NCI-H82 treated with DMSO at 0.1 percent for 48 hours (cell line): ENCODE measurements at regions not wholly inside any gene's neighbourhood (a gene's known extent, or its start where the extent isn't known, plus 50 kb on each side); places are given as distances from the start of the nearest gene placed in this dataset.

Experiments
- DNase-seq: peaks from one replicate; lab custom pipeline; 2025; ENCODE audit not compliant: unreplicated experiment; lab: John Stamatoyannopoulos, UW

GRCh38 chr10:94183666-94184264, 179.0 kb downstream of the NOC3L start:
- no peak for DNase-seq

- DNase-seq, result peak; percentile 60
These were observed 176.0 kb downstream of the NOC3L start for GRCh38 chr10:94186722-94187121.

GRCh38 chr10:94192333-94192732, 170.4 kb downstream of the NOC3L start:
- no peak for DNase-seq

- DNase-seq, result no peak
These were observed 169.8 kb downstream of the NOC3L start for GRCh38 chr10:94192974-94193373.

- no peak for DNase-seq
These were observed 169.2 kb downstream of the NOC3L start for GRCh38 chr10:94193466-94193924.

- DNase-seq, result no peak
These were observed 168.5 kb downstream of the NOC3L start for GRCh38 chr10:94194256-94194655.

- DNase-seq, result no peak
These were observed 165.5 kb downstream of the NOC3L start for GRCh38 chr10:94197241-94197640.

GRCh38 chr10:94198324-94198723, 164.4 kb downstream of the NOC3L start:
- DNase-seq, result no peak

- no peak for DNase-seq
These were observed 163.2 kb downstream of the NOC3L start for GRCh38 chr10:94199565-94199964.

- no peak for DNase-seq
These were observed 162.4 kb downstream of the NOC3L start for GRCh38 chr10:94200146-94200837.

GRCh38 chr10:94205396-94205831, 157.3 kb downstream of the NOC3L start:
- DNase-seq, result no peak

GRCh38 chr10:94206176-94206575, 156.6 kb downstream of the NOC3L start:
- no peak for DNase-seq

GRCh38 chr10:94208315-94208714, 154.4 kb downstream of the NOC3L start:
- DNase-seq, result no peak

GRCh38 chr10:94210440-94211168, 152.1 kb downstream of the NOC3L start:
- peak; percentile 87 for DNase-seq

GRCh38 chr10:94211169-94211510, 151.6 kb downstream of the NOC3L start:
- no peak for DNase-seq

- no peak for DNase-seq
These were observed 149.7 kb downstream of the NOC3L start for GRCh38 chr10:94213001-94213530.

- DNase-seq, result no peak
These were observed 148.8 kb downstream of the NOC3L start for GRCh38 chr10:94213980-94214379.

- DNase-seq, result no peak
These were observed 148.3 kb downstream of the NOC3L start for GRCh38 chr10:94214481-94214893.

GRCh38 chr10:94216201-94216600, 146.5 kb downstream of the NOC3L start:
- DNase-seq, result no peak

- peak; percentile 38 for DNase-seq
These were observed 145.3 kb downstream of the NOC3L start for GRCh38 chr10:94217411-94217810.

GRCh38 chr10:94218493-94219183, 144.1 kb downstream of the NOC3L start:
- DNase-seq, result no peak
